HG02938 (cell line): ENCODE measurements at regions not wholly inside any gene's neighbourhood (a gene's known extent, or its start where the extent isn't known, plus 50 kb on each side); places are given as distances from the start of the nearest gene placed in this dataset.
"Not testable (repeated sequence)": the region's sequence is repeated elsewhere in the genome, so short reads cannot be mapped to it uniquely, and the experiment has no call there.

Source experiments
- ATAC-seq: cut with Tn5 transposase; IDR thresholded peaks from one replicate; pipeline ENCODE4 v1.9.1; 2021; ENCODE audit warnings: mild to moderate bottlenecking, moderate library complexity; ENCODE audit not compliant: unreplicated experiment

DNA sequence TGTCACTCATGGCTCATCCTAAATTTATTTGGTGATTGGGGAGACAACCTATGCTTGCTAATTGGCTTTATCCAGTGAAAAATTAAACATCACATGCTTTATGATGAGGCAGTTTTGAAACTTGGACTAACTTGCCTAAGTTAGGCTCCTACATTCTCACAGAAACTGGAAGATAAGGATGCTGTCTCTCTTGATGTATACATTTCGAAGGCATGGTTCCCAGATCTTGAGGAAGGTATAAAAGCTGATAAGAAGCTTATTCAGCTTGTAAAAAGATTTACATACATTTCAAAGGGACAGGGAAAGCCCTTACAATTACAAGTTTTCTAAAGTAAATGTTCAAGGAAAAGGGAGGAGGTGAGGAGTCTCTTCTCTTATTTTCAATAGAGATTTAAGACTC is 561.7 kb downstream of the IPMK start:
- ATAC-seq: no peak

DNA sequence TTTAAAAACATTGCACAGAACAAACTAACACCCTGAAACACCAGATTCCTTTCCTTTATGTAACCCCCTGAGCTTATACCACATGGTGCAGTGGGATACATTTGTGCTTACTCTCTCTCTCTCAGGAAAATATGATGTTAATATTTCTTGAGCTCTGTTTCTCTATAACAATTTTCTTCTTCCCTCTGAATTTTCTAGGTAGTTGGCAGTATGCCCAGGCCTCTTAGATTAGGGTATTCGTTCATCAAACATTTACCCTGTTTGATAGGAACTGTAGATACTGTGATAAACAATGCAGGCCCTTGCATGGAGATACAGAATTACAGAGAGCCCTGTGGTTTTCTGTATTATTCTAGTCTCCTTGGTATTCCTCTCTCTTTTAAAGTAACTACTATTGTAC is 567.8 kb downstream of the IPMK start:
- ATAC-seq: no peak

DNA sequence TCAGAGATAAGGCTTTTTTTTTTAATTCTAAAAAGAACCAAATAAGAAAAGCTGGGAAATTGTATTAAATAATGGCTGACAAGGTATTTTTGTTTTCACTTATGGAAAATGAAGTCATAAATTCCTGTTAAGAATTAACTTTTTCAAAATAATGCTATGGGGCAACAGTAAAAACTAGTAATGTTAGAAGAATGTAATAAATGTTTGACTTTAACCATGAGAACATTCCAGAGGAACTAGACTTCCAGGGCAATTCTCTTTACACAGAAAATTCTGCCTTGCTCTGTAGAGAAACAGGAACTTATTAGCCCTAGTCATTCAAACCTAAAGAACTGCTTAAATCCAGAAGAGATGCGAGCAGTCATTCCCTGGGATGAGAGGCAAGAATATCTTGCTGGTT is 571.1 kb downstream of the IPMK start:
- no peak for ATAC-seq

DNA sequence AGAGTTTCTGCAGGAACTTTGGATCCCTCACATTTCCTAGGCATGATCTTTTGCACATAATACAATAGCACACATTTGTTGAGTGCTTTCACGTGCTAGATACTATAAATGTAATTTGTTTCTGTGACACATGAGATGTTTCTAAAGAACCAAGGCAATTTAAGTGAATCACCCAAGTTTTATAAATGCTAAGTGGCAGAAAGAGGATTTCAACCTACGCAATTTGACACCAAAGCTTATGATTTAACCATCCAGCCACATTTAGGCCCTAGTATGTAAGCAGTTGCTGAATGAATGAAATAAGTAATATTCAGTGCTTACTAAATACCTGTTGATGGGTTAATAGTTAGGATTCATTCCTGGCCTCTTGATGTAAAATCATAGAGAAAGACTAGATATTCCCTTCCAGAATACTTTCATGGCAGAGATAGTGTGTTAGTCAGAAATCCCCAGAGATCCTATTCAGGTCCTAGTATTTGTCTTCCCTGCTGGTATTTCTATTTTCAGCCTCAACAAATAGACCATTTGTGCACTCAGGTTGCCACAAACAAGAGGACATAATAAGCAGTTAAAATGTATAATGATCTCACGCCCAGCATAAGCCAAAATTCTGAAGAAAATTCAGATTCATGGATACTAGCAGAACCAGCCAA is 572.6 kb downstream of the IPMK start:
- no peak for ATAC-seq

DNA sequence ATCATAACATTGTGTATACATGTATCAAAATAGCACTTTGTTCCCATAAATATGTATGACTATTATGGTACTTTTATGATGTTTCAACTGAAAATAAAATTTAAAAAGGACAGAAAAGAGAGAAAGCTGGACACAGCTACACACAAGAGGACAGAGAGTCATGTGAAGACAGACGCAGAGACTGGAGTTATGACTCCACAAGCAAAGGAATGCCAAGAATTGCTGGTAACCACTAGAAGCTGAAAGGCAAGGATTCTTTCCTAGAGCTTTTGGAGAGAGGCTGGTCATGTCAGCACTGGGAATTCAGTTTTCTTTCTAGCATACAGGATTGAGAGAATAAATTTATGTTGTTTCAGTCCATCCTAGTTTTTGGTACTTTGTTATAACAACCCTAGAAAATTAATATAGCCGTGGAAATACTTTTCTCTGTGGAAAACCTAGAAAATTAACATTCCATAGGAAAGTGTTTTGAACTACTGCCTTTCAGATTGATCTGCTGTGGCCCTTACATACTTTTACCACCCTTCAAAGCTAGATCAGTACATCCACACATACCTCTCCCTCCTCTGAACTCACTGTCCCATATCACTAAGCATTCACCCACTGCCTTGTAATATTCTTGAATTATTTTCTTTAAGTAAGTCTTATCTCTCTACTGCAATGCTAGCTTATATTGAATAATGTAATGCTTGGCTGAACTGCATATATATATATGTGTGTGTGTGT is 575.3 kb downstream of the IPMK start:
- no peak for ATAC-seq

DNA sequence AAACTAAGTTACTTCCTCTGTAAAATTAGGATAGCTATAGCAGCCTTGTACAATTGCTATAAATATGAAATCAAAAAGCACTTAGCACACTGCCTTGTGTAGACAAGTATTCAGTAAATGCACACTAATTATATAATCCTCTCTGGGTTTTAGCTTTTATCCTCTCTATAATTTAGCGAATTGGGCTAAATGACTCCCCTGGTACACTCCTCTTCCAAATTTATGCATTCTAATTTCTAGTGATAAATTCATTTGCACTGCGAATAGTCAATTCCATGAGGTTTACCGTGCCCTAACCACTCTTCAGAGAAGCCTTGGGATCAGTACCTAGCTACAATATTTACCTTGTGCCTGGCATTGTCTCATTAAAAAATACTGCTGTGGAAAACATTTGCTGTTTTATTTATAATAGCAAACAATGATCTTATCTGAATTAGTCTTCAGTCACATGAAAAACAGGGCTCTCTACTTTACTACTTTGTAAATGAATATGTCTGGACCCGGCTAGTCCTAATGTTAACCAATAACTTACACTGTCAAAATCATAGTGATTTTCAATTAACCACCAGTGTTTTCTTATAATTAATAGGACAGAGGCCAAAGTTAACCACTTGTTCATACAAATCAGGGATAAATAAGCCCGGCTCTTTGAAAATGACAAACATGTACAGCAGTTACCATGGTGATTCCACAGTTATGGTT is 577.9 kb downstream of the IPMK start:
- ATAC-seq: no peak

DNA sequence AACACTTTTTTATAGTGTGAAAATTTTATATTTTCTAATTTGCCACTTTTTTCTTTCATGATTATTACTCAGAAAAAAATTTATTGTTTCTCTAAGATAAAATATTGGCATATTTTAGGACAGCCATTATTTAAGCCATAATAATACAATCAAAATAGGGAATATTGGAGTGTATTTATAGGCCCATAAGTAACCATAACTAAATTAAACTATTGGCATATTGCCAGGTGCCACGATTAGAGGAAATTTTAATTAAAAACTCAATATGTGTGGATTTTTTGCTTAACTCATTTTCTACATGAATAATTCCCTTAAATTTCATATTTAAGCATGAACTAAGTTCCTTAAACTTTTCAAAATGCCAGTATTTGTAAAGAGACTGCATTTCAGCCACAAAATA is 587.8 kb downstream of the IPMK start:
- ATAC-seq: no peak

DNA sequence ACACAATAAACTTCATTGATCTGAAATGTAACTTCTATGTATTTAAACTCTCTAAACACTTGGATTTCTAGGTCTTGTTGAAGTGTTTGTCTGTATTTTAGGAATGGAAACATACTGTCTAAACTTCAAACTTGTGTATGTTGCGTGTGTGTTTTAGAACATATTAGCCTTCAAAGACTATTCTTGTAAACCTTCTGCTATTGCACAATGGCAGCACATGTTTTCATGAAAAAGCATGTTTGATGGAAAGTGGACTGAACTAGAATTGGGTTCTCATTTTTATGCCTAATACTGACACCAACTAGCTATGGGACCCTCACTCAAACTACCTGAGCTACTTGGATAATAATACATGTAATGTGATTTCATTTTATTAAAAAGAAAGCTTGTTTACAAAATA is 592.6 kb downstream of the IPMK start:
- no peak for ATAC-seq

DNA sequence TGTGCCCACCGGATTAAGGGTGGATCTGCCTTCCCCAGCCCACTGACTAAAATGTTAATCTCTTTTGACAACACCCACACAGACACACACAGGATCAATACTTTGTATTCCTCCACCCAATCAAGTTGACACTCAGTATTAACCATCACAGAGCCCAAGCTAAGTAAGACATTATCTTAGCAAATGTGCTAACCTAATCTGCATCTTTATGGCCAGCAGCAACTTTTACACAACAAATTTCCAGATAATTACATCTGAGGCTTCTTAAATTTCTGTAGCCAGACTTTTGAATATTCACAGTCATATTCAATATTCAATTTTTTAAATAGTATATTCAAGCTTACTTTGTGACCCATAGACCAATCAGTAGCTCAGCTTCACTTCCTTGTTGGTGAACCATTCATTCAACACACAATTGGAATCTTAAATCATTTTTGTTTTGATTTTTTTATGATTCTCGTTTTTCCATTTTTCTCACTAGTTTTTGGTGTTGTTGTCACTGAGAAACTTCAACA is 594.2 kb downstream of the IPMK start:
- no peak for ATAC-seq

DNA sequence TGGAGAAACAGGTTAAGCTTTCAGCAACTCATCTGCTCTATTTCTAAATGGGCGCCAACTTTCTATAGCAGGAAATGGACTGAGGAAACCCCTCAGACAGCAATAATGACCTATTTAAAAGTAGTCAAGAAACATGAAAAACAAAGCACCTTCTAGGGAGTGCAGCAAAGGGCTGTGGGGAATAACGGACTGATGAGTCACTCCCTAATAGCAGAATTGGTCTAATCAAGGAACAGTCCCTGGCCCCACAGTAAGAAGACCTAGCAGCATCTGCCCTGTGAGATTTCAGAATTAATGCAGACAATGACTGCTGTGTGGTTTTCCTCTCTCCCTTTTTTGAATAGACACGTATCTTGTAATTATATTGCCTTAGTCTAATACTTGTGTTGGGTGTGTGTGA is 602.9 kb downstream of the IPMK start:
- no peak for ATAC-seq

DNA sequence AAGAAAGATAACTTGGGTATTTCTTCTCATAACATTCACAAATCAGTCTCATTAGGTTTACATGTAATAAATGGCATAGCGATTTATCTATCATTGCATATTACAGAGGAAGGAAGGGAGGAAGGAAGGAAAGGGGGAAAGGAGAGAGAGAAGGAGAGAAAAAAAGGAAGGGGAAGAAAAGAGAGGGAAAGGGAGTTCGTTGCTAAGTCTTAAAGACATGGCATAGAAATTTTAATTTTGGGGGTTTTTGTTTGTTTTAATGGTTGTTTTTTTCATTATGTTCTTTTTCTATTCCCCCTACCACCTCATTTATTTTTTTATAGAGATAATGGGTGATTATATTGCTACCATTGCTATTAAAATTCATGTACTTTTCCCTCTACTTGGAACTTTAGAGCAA is 604.3 kb downstream of the IPMK start:
- ATAC-seq: no peak

DNA sequence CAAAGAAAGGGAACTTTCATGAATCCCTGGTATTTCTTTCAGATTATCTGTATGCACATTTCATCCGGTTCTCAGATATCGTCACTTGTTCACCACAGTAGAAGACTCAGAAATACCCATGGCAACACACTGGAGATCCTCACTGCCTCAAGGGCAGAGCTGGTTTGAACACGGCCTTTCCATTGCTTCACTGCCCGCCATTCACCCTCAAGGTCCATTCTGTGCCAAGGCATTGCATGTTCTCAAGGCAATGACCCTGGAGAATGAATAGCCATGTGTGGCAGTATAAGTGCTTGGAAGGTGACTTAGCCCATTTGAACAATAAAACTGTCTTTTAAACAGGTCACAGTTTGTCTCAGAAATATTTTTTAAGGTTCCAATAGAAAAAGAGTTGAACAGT is 606.5 kb downstream of the IPMK start:
- ATAC-seq: no peak

DNA sequence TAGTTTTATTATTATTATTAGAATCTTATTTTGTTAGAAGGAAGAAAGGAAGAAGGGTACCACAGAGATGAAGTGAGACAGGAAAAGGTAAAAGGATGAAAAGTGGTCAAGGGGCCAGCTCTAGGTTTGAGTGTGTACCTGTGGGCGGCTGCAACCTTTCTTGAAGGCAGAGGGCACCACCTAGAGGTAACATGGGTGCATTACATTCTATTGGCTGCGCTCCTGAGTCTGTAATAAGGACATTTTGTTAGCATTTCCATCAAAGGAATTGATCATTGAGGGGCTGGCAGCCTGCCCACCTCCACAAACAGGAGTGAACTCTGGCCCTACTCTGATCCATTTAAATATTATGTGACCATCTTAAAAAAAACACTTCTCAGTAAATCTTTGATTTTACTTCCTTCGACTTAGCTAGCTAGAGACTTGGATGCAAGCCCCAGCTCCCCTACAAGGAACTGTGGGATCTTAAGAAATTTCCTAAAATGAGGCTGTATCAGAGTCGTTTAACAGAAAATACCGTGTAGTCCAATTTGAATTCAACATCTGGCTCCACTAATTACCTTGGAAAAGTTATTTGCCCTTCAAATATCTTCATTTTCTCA is 610.4 kb downstream of the IPMK start:
- peak; percentile 91 for ATAC-seq

DNA sequence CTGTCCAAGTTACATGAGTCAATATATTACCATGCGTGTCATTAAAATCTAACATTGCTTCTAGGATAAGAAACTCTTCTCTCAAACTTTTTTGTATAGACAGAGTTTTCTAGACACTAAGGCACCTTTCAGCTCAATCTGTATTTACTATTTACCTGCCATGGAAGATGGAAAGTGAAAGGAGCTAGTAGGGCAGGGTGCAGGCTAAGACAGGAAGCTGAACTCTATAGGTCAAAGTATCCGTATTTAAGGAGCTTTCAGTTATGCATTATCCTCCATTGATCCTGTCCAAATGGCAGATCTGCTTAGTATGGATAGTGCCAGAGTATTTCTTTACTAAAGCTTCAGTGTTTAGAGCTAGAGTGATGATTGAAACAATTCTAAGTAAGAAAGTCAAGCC is 612.8 kb downstream of the IPMK start:
- no peak for ATAC-seq

DNA sequence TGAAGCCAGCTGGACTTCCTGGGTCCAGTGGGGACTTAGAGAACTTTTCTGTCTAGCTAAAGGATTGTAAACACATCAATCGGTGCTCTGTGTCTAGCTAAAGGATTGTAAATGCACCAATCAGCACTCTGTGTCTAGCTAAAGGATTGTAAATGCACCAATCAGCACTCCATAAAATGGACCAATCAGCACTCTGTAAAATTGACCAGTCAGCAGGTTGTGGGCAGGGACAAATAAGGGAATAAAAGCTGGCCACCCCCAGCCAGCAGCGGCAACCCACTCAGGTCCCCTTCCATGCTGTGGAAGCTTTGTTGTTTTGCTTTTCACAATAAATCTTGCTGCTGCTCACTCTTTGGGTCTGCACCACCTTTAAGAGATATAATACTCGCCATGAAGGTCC is 622.6 kb downstream of the IPMK start:
- ATAC-seq: not testable (repeated sequence)

DNA sequence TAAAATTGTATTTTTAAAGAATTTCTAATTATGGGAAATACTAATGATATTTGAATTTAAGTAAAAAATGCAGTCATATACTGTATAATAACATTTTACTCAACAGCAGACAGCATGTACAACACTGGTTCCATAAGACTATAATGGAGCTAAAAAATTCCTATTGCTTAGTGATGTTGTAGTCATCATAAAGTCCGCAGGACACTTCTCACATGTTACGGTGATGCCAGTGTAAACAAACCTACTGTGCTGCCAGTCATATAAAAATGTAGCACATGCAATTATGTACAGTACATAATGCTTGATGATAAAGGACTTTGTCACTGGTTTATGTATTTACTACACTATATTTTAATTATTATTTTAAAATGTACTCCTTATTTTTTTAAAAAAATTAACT is 629.3 kb downstream of the IPMK start:
- no peak for ATAC-seq

DNA sequence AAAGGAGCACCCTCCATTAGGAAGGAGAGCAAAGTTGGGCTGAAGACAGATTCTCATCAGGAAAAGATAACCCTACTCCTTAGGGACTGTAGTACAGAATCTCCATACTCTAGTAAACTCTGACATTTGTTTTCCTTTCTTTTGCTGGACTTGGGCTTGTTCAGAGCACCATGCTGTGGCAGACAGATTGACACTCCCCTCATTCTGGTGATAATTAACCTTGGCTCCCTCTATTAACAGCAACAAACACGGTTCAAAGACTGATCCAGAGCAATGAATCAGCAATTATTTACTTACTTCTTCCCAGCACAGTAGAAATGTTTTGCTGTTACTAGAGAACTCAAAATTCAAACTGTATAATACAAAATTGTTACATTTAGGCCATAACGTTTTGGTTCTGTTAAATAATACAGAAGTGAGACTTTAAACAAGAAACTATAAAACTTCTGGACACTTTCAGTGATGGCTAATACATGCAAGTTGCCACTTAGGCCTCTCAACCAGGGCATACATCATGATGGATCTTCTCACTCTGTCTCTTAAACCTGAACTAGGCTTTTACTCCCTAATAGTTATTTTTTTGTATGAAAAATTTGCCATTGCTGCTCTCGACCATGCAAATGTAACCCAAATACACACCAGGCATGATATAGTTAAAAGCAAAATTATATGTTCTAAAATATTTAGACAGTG is 639.0 kb downstream of the IPMK start:
- no peak for ATAC-seq

DNA sequence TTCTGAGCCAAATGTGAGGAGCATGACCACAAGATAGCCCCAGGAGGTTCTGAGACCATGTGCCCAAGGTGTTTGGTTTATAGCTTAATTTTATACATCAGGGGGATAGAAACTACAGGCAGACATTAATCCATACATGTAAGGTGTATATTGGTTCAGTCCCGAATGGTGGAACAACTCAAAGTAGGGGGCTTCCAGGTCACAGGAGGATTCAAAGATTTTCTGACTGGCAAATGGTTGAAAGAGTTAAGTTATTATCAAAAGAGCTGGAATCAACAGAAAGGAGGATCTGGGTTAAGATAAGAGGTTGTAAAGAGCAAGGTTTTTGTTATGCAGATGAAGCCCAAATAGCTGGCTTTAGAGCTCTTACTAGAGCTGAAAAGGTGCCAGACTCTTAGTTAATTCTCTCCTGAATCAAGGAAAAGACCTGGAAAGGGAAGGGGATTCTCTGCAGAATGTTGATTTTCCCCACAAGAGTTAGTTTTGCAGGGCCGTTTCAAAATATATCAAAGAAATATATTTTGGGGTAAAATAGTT is 640.0 kb downstream of the IPMK start:
- ATAC-seq: no peak

DNA sequence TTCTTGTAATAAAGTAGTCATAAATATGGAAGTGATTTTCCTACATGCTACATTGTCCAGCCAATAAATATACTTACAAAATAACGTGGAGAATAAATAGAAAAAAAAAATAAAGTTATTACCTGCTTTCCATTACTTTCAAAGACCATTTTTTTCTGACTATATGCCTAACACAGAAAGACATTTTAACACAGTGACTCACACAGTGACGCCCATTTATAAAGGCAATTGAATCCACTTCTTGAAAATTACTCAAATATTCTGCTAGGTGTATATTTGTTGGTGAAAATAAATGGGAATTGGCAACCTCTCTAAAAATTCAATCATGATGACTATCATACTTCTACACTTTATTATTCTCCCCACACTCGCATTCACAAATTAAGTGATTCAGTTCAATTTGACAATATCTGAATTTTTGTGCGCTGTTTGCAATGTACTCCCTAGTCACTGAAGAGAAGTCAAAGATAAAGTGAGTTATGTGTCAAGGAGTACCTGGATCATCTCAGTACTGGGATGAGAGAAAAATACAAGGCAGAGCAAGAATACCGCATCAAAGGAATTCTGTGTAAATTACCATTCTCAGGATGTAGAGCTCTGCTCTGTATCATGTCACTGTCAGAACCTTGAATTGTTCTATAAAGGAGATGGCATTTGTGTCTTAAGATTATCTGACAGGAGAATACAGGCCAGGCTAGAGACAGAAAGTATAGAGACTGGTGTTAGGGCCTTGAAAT is 642.7 kb downstream of the IPMK start:
- ATAC-seq: no peak

DNA sequence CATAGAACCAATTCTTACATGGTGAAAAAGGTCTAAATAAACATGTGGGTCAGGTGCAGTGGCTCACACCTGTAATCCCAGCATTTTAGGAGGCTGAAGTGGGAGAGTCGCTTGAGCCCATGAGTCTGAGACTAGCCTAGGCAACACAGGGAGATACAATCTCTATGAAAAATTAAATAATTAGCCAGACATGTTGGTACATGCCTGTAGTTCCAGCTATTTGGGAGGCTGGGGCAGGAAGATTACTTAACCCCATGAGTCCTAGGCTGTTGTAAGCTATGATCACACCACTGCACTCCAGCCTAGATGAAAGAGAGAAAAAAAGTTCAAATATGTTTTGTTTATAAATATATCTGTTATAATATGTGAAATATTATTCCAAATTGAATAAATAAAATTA is 643.6 kb downstream of the IPMK start:
- ATAC-seq: no peak
